A673 (cell line): ENCODE measurements at regions not wholly inside any gene's neighbourhood (a gene's known extent, or its start where the extent isn't known, plus 50 kb on each side); places are given as distances from the start of the nearest gene placed in this dataset.

Experiments used
- BruUV-seq: library from RNA; stranded (reverse); fragments of 400-500 nt; replicated peaks from 2 replicates; lab custom pipeline; 2021; lab: Mats Ljungman, UMichigan
- CTCF ChIA-PET: fragments of 300-600 bp; sonication (Branson Sonifier 250); formaldehyde crosslinking; loops from one replicate; lab custom pipeline; 2022; ENCODE audit warnings: antibody characterized with exemption; lab: Charles Lee
- POLR2A ChIA-PET: fragments of 300-600 bp; sonication (Branson Sonifier 250); formaldehyde crosslinking; loops from one replicate; lab custom pipeline; 2022; ENCODE audit warnings: antibody characterized with exemption; ENCODE audit not compliant: low non-redundant PET; lab: Charles Lee
- DNase-seq: peaks from one replicate; pipeline ENCODE4 v3.0.0-alpha.2; 2015; ENCODE audit warnings: low spot score
- H3K27ac ChIP-seq: fragments of 200-600 bp; sonication (generic); 2 replicates; pipeline ENCODE4 v1.5.1; 2016; ENCODE audit warnings: mixed run types, low read depth, mild to moderate bottlenecking, mixed read lengths, antibody characterized with exemption, low read length; ENCODE audit not compliant: poor library complexity, severe bottlenecking
- H3K27me3 ChIP-seq: fragments of 200-600 bp; sonication (generic); replicated peaks from 2 replicates; pipeline ENCODE4 v1.6.1; 2017; ENCODE audit warnings: mixed run types, low read depth, mild to moderate bottlenecking, mixed read lengths, antibody characterized with exemption, low read length; ENCODE audit not compliant: insufficient read depth, poor library complexity
- H3K36me3 ChIP-seq: fragments of 200-600 bp; sonication (generic); 2 replicates; pipeline ENCODE4 v1.6.1; 2016; ENCODE audit warnings: mixed run types, mild to moderate bottlenecking, mixed read lengths, antibody characterized with exemption, low read length; ENCODE audit not compliant: insufficient read depth, poor library complexity, severe bottlenecking
- H3K4me1 ChIP-seq: fragments of 200-600 bp; sonication (generic); 2 replicates; pipeline ENCODE4 v1.6.1; 2017; ENCODE audit warnings: mixed run types, mild to moderate bottlenecking, mixed read lengths, antibody characterized with exemption, low read length; ENCODE audit not compliant: insufficient read depth, poor library complexity, severe bottlenecking
- H3K4me3 ChIP-seq: fragments of 200-600 bp; sonication (generic); 2 replicates; pipeline ENCODE4 v1.5.1; 2016; ENCODE audit warnings: low read depth, mixed run types, mild to moderate bottlenecking, mixed read lengths, low read length; ENCODE audit not compliant: poor library complexity, severe bottlenecking
- H3K9me3 ChIP-seq: fragments of 200-600 bp; sonication (generic); 2 replicates; pipeline ENCODE4 v1.6.1; 2016; ENCODE audit warnings: mixed run types, low read depth, mild to moderate bottlenecking, mixed read lengths, antibody characterized with exemption, low read length; ENCODE audit not compliant: poor library complexity, severe bottlenecking
- EZH2 ChIP-seq: fragments of 200-600 bp; sonication (generic); IDR thresholded peaks from 2 replicates; pipeline ENCODE4 v1.6.1; 2017; ENCODE audit warnings: borderline replicate concordance, low read depth, mild to moderate bottlenecking, mixed read lengths, antibody characterized with exemption, low read length; ENCODE audit not compliant: poor library complexity, severe bottlenecking
- intact Hi-C: fragments of 100-400 bp; cut with micrococcal nuclease; formaldehyde crosslinking; loops from one replicate; pipeline ENCODE4 v1.10.0; 2022; ENCODE audit not compliant: unreplicated experiment
- TF ChIP-seq, protein P1 (sequence below): fragments of 300-800, 200-600 bp; sonication (generic); conservative IDR thresholded peaks from 2 replicates; pipeline ENCODE4 v1.5.1; 2017; ENCODE audit warnings: low read depth, mild to moderate bottlenecking, antibody characterized with exemption, low read length, moderate library complexity, mixed read lengths

GRCh38 chr4:111689214-111689613 is 456.0 kb upstream of the FAM241A start:
- Histone ChIP-seq H3K9me3 (no peaks in the 10 kb centered on the region), H3K36me3 (no peaks in the 10 kb centered on the region), H3K4me3 (no peak overlapping the region), H3K27me3 (no peaks in the 10 kb centered on the region), H3K27ac (no peak overlapping the region), H3K4me1 (peaks cover 22% of the 10 kb centered on the region)
- ChIA-PET CTCF (no interaction called here), POLR2A (no interaction called here)
- no TSS peak for BruUV-seq
- DNase-seq = peak; percentile 77
- no peak for TF ChIP-seq EZH2
- TF ChIP-seq, protein P1, sequence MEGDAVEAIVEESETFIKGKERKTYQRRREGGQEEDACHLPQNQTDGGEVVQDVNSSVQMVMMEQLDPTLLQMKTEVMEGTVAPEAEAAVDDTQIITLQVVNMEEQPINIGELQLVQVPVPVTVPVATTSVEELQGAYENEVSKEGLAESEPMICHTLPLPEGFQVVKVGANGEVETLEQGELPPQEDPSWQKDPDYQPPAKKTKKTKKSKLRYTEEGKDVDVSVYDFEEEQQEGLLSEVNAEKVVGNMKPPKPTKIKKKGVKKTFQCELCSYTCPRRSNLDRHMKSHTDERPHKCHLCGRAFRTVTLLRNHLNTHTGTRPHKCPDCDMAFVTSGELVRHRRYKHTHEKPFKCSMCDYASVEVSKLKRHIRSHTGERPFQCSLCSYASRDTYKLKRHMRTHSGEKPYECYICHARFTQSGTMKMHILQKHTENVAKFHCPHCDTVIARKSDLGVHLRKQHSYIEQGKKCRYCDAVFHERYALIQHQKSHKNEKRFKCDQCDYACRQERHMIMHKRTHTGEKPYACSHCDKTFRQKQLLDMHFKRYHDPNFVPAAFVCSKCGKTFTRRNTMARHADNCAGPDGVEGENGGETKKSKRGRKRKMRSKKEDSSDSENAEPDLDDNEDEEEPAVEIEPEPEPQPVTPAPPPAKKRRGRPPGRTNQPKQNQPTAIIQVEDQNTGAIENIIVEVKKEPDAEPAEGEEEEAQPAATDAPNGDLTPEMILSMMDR = no peak
- intact Hi-C loops = no loop called here

DNA sequence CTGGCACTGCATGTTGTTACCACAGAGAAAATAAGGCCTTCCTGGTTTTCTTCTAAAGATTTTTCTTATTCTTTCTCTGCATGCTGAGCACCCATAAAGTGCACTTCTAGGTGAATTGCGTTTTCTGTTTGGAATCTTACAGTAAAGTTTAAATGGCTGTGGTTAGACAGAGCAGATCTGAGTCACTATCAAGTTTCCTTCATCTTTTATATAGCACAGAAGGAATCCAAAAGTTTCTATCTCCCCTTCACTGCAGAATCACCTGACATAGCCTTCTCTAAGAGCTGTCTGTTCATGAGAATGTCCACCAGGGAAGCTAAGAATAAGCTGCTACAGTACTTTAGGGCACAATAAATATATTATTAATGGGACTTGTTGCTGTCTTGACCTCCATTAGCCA is 455.5 kb upstream of the FAM241A start:
- TF ChIP-seq, protein P1 = no peak
- no peak for TF ChIP-seq EZH2
- Histone ChIP-seq H3K4me3 (no peak overlapping the region), H3K36me3 (no peaks in the 10 kb centered on the region), H3K27me3 (no peaks in the 10 kb centered on the region), H3K27ac (no peak overlapping the region), H3K4me1 (peaks cover 22% of the 10 kb centered on the region), H3K9me3 (no peaks in the 10 kb centered on the region)
- no TSS peak for BruUV-seq
- intact Hi-C loops = no loop called here
- CTCF ChIA-PET = no interaction called here
- POLR2A ChIA-PET = no interaction called here
- DNase-seq = peak; percentile 7

- no peak overlapping the region for H3K27ac ChIP-seq
- H3K27me3 ChIP-seq = no peaks in the 10 kb centered on the region
- H3K4me1 ChIP-seq = peaks cover 16% of the 10 kb centered on the region
- no peak for DNase-seq
- H3K36me3 ChIP-seq = no peaks in the 10 kb centered on the region
- intact Hi-C loops = no loop called here
- no TSS peak for BruUV-seq
- POLR2A ChIA-PET = no interaction called here
- TF ChIP-seq EZH2 = no peak
- TF ChIP-seq, protein P1 = no peak
- H3K4me3 ChIP-seq = no peak overlapping the region
- no peaks in the 10 kb centered on the region for H3K9me3 ChIP-seq
- CTCF ChIA-PET = no interaction called here
Observed at GRCh38 chr4:111693758-111694157, 451.5 kb upstream of the FAM241A start.
